Panc1 (cell line): ENCODE measurements at regions not wholly inside any gene's neighbourhood (a gene's known extent, or its start where the extent isn't known, plus 50 kb on each side); places are given as distances from the start of the nearest gene placed in this dataset.

Experiments used
- CTCF ChIP-seq: fragments of 450-650 bp; IDR thresholded peaks from 2 replicates; pipeline ENCODE4 v1.5.1; 2017; ENCODE audit warnings: mild to moderate bottlenecking
- POLR2AphosphoS5 ChIP-seq: IDR thresholded peaks from 2 replicates; pipeline ENCODE4 v1.6.1; 2012; ENCODE audit warnings: mild to moderate bottlenecking, low read depth, low read length, moderate library complexity
- REST ChIP-seq, 2 experiments: IDR thresholded peaks; 2 replicates each; pipeline ENCODE4 v1.6.1; 2011 to 2012; ENCODE audit warnings: low read depth in 2 of 2, control low read depth in 1 of 2, low read length in 1 of 2, mild to moderate bottlenecking in 1 of 2, moderate library complexity in 1 of 2; ENCODE audit not compliant: insufficient read depth in 1 of 2
- SIN3A ChIP-seq: IDR thresholded peaks from 2 replicates; pipeline ENCODE4 v1.6.1; 2012; ENCODE audit warnings: low read depth, mild to moderate bottlenecking, low read length, moderate library complexity, borderline replicate concordance; ENCODE audit not compliant: insufficient read depth
- TCF7L2 ChIP-seq: IDR thresholded peaks from 2 replicates; pipeline ENCODE4 v1.6.1; 2011; ENCODE audit warnings: mild to moderate bottlenecking, low read depth, low read length, inconsistent platforms

- TF ChIP-seq CTCF (no peak), POLR2AphosphoS5 (no peak), REST (IDR thresholded peaks at IDR 0.05; ENCODE audit: insufficient read depth in 1 of 2, low read depth in 2 of 2, low read length in 1 of 2) (no peak), SIN3A (no peak), TCF7L2 (no peak)
Observed at GRCh38 chr18:42211201-42211600, 256.2 kb downstream of the PIK3C3 start.
